Uterus (tissue), 2 donors: ENCODE measurements at regions not wholly inside any gene's neighbourhood (a gene's known extent, or its start where the extent isn't known, plus 50 kb on each side); places are given as distances from the start of the nearest gene placed in this dataset.
"Not testable (repeated sequence)": the region's sequence is repeated elsewhere in the genome, so short reads cannot be mapped to it uniquely, and the experiment has no call there.

ENCODE experiments used
- POLR2A ChIP-seq, 2 donors: fragments of 450-650 bp; IDR thresholded peaks; one replicate each; pipeline ENCODE4 v1.6.1; 2016; ENCODE audit warnings: antibody characterized with exemption in 2 of 2, mild to moderate bottlenecking in 1 of 2, moderate library complexity in 1 of 2
- TF ChIP-seq, protein P1 (sequence below), 4 experiments: fragments of 200-600 bp in 2 of 4; fragments of 450-650 bp in 2 of 4; sonication (generic) in 2 of 4; IDR thresholded peaks; one replicate each; pipeline ENCODE4 v1.5.1; 2016 to 2019; ENCODE audit warnings: antibody characterized with exemption in 4 of 4, mild to moderate bottlenecking in 2 of 4, moderate library complexity in 1 of 4

GRCh38 chr1:29919041-29919440, 682.7 kb downstream of the PTPRU start:
- TF ChIP-seq, protein P1, sequence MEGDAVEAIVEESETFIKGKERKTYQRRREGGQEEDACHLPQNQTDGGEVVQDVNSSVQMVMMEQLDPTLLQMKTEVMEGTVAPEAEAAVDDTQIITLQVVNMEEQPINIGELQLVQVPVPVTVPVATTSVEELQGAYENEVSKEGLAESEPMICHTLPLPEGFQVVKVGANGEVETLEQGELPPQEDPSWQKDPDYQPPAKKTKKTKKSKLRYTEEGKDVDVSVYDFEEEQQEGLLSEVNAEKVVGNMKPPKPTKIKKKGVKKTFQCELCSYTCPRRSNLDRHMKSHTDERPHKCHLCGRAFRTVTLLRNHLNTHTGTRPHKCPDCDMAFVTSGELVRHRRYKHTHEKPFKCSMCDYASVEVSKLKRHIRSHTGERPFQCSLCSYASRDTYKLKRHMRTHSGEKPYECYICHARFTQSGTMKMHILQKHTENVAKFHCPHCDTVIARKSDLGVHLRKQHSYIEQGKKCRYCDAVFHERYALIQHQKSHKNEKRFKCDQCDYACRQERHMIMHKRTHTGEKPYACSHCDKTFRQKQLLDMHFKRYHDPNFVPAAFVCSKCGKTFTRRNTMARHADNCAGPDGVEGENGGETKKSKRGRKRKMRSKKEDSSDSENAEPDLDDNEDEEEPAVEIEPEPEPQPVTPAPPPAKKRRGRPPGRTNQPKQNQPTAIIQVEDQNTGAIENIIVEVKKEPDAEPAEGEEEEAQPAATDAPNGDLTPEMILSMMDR (IDR thresholded peaks at IDR 0.05) = not testable (repeated sequence)
- not testable (repeated sequence) for TF ChIP-seq POLR2A (IDR thresholded peaks at IDR 0.05)
